K562 (cell line): ENCODE measurements at regions not wholly inside any gene's neighbourhood (a gene's known extent, or its start where the extent isn't known, plus 50 kb on each side); places are given as distances from the start of the nearest gene placed in this dataset.

ENCODE experiments used
- ATAC-seq: fragments of 200-7000 bp; cut with Tn5 transposase; 3 replicates; pipeline ENCODE4 v1.9.1; 2020; ENCODE audit warnings: moderate library complexity
- BruUV-seq: library from RNA; stranded (reverse); fragments of 400-500 nt; replicated peaks from 2 replicates; lab custom pipeline; 2021; lab: Mats Ljungman, UMichigan
- CTCF ChIA-PET: fragments of 300-600 bp; formaldehyde crosslinking; extraction: SDS; loops from one replicate; lab custom pipeline; 2021; ENCODE audit warnings: low intra/inter-chr PET ratio; lab: Yijun Ruan, JAX
- POLR2A ChIA-PET: fragments of 300-600, 350-650 bp; sonication (Branson Sonifier 250); formaldehyde crosslinking; extraction: SDS; loops from one replicate; lab custom pipeline; 2021; ENCODE audit warnings: antibody characterized with exemption, inconsistent platforms; lab: Yijun Ruan, JAX
- DNase-seq, 4 experiments: peaks; one replicate each; pipeline versions ENCODE4 v3.0.0 to v3.0.0-alpha.2; 2011 to 2018; ENCODE audit warnings: low spot score in 3 of 4, mixed read lengths in 3 of 4; ENCODE audit errors: extremely low read depth in 1 of 4
- FAIRE-seq: peaks from 2 replicates; lab custom pipeline; 2011; peaks lifted over from hg19 to GRCh38; lab: Jason Lieb, UNC
- H2AFZ ChIP-seq: 2 replicates; pipeline ENCODE4 v1.6.0; 2011; ENCODE audit warnings: low read depth, low read length, control low read depth, inconsistent platforms
- H3K27ac ChIP-seq: fragments of 200-600 bp; 3 replicates; pipeline ENCODE4 v1.8.0; 2011; ENCODE audit warnings: low read depth, mild to moderate bottlenecking, control low read depth, inconsistent platforms, low read length, moderate library complexity, mixed read lengths; ENCODE audit errors: extremely low read depth
- H3K27me3 ChIP-seq, 2 experiments: fragments of 300-600 bp in 1 of 2; 2 replicates in 1 of 2; 3 replicates in 1 of 2; pipeline versions ENCODE4 v1.6.0 to v1.8.0; 2011; ENCODE audit warnings: inconsistent platforms in 2 of 2, low read length in 2 of 2, mild to moderate bottlenecking in 1 of 2, mixed read lengths in 1 of 2, moderate library complexity in 1 of 2; ENCODE audit not compliant: control insufficient read depth in 2 of 2, insufficient read depth in 2 of 2
- H3K36me3 ChIP-seq: fragments of 300-600 bp; 3 replicates; pipeline ENCODE4 v1.8.0; 2011; ENCODE audit warnings: mild to moderate bottlenecking, low read length, inconsistent platforms; ENCODE audit not compliant: control insufficient read depth, insufficient read depth
- H3K4me1 ChIP-seq, 2 experiments: fragments of 200-600 bp in 1 of 2; replicated peaks in 1 of 2; 2 replicates in 1 of 2; 3 replicates in 1 of 2; pipeline versions ENCODE4 v1.5.1 to v1.8.0; 2011; ENCODE audit warnings: inconsistent platforms in 2 of 2, low read length in 2 of 2, mild to moderate bottlenecking in 1 of 2, mixed read lengths in 1 of 2, moderate library complexity in 1 of 2; ENCODE audit not compliant: control insufficient read depth in 2 of 2, insufficient read depth in 2 of 2
- H3K4me2 ChIP-seq: 2 replicates; pipeline ENCODE4 v1.6.1; 2011; ENCODE audit warnings: low read length, control low read depth, inconsistent platforms, mixed read lengths; ENCODE audit not compliant: insufficient read depth
- H3K4me3 ChIP-seq: fragments of 200-600 bp; sonication (generic), shearing (Covaris generic); 2 replicates; pipeline ENCODE4 v1.5.1; 2016; ENCODE audit warnings: control low read depth, inconsistent platforms
- H3K79me2 ChIP-seq: fragments of 200-600 bp; 3 replicates; pipeline ENCODE4 v1.8.0; 2011; ENCODE audit warnings: low read length, inconsistent platforms; ENCODE audit not compliant: control insufficient read depth, insufficient read depth
- H3K9ac ChIP-seq, 2 experiments: 2 replicates each; pipeline versions ENCODE4 v1.6.0 to v1.6.1; 2011; ENCODE audit warnings: low read depth in 2 of 2, low read length in 2 of 2, control low read depth in 1 of 2, inconsistent platforms in 1 of 2, mild to moderate bottlenecking in 1 of 2, mixed read lengths in 1 of 2; ENCODE audit not compliant: insufficient read depth in 1 of 2
- H3K9me1 ChIP-seq: one replicate; pipeline ENCODE4 v1.6.0; 2011; ENCODE audit warnings: inconsistent platforms, mild to moderate bottlenecking, low read length, moderate library complexity; ENCODE audit not compliant: control insufficient read depth, insufficient read depth
- H3K9me3 ChIP-seq: replicated peaks from 2 replicates; pipeline ENCODE4 v1.5.1; 2011; ENCODE audit warnings: low read depth, low read length, inconsistent platforms; ENCODE audit not compliant: control insufficient read depth, insufficient read depth
- H4K20me1 ChIP-seq: replicated peaks from 2 replicates; pipeline ENCODE4 v1.6.1; 2011; ENCODE audit warnings: low read length, inconsistent platforms, mixed read lengths; ENCODE audit not compliant: control insufficient read depth, insufficient read depth
- CBFA2T2 ChIP-seq: fragments of 450-650 bp; conservative IDR thresholded peaks from 2 replicates; pipeline ENCODE4 v1.6.1; 2017; ENCODE audit warnings: mild to moderate bottlenecking
- IRF2 ChIP-seq: sonication (generic); formaldehyde crosslinking; IDR thresholded peaks from 2 replicates; pipeline ENCODE4 v1.8.1; 2022; ENCODE audit warnings: mild to moderate bottlenecking, missing genetic modification reagents
- NFXL1 ChIP-seq: fragments of 450-650 bp; formaldehyde crosslinking; IDR thresholded peaks from 2 replicates; pipeline ENCODE4 v1.4.0; 2021; ENCODE audit warnings: mild to moderate bottlenecking
- ZC3H11A ChIP-seq: IDR thresholded peaks from 2 replicates; pipeline ENCODE4 v1.6.1; 2012; ENCODE audit warnings: low read depth, low read length, improper control_type of control experiment
- WGBS: fragments of 100-300 bp; shearing (Covaris generic); methylation state at CpG from one replicate; pipeline ENCODE4 v1.1.6; 2016; ENCODE audit warnings: low coverage, mixed read lengths; ENCODE audit not compliant: insufficient coverage; ENCODE audit errors: missing lambda C conversion rate; 5-methylcytosine and 5-hydroxymethylcytosine counted together
- in situ Hi-C: fragments of 300-500 bp; cut with MboI; formaldehyde crosslinking; loops from 4 replicates; pipeline ENCODE4 v1.15.0; 2018; ENCODE audit warnings: inconsistent platforms, mixed read lengths
- intact Hi-C: fragments of 100-400 bp; cut with micrococcal nuclease; formaldehyde crosslinking; loops from 2 replicates; pipeline ENCODE4 v1.14.2; 2022
- TF ChIP-seq, protein P1 (sequence below): sonication (generic); formaldehyde crosslinking; IDR thresholded peaks from 2 replicates; pipeline ENCODE4 v1.8.0; 2022; ENCODE audit warnings: missing genetic modification reagents, mild to moderate bottlenecking, borderline replicate concordance

DNA sequence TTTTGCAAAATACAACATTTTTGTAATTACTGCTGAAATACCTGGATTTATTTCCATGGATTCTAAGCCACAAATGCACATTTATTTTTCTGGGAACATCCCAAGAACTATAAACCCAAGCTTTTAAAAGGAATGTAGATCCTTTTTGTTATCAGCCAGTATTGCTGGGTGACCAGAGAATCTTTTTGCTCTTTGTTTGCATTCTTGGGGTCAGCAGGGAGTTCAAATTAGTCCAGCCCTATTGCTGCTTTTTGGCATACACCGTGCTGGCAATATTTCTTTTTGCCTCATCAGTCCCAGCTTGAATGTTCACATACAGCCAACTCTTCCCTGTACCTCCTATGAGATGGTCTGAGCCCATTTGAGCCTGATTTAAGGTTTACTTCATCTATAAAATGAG is 155.2 kb upstream of the CNR1 start:
- in situ Hi-C loops (no loop called here), intact Hi-C loops (no loop called here)
- FAIRE-seq, result no peak
- 0 out of 3 replicates have a peak, but pooled peaks cover 4% of the 10 kb centered on the region for H3K36me3 ChIP-seq
- no peaks in the 10 kb centered on the region for H3K79me2 ChIP-seq
- H3K4me1 ChIP-seq, result 0 out of 5 replicates have a peak, but pooled peaks cover 0 to 3% of the 10 kb centered on the region in 2 experiments
- H3K27me3 ChIP-seq, result no peaks in the 10 kb centered on the region
- H2AFZ ChIP-seq, result no peak overlapping the region
- DNase-seq, result no peak
- no peak for ATAC-seq
- BruUV-seq, result no TSS peak
- H3K4me2 ChIP-seq, result no peak overlapping the region
- TF ChIP-seq IRF2 (CRISPR knock-in tag) (no peak), CBFA2T2 (no peak), ZC3H11A (no peak), NFXL1 (CRISPR knock-in tag) (no peak)
- TF ChIP-seq, protein P1, sequence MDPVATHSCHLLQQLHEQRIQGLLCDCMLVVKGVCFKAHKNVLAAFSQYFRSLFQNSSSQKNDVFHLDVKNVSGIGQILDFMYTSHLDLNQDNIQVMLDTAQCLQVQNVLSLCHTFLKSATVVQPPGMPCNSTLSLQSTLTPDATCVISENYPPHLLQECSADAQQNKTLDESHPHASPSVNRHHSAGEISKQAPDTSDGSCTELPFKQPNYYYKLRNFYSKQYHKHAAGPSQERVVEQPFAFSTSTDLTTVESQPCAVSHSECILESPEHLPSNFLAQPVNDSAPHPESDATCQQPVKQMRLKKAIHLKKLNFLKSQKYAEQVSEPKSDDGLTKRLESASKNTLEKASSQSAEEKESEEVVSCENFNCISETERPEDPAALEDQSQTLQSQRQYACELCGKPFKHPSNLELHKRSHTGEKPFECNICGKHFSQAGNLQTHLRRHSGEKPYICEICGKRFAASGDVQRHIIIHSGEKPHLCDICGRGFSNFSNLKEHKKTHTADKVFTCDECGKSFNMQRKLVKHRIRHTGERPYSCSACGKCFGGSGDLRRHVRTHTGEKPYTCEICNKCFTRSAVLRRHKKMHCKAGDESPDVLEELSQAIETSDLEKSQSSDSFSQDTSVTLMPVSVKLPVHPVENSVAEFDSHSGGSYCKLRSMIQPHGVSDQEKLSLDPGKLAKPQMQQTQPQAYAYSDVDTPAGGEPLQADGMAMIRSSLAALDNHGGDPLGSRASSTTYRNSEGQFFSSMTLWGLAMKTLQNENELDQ (CRISPR knock-in tag), result no peak
- H3K27ac ChIP-seq, result no peak overlapping the region
- no peak overlapping the region for H3K4me3 ChIP-seq
- ChIA-PET POLR2A (no interaction called here), CTCF (no interaction called here)
- H4K20me1 ChIP-seq, result no peaks in the 10 kb centered on the region
- H3K9me3 ChIP-seq, result no peaks in the 10 kb centered on the region
- H3K9me1 ChIP-seq, result no peaks in the 10 kb centered on the region
- H3K9ac ChIP-seq, result no peak overlapping the region
- 30% methylated on average over 1 of the region's 1 CpG for WGBS
